ENCODE measurements at regions not wholly inside any gene's neighbourhood (a gene's known extent, or its start where the extent isn't known, plus 50 kb on each side); places are given as distances from the start of the nearest gene placed in this dataset.

- TF ChIP-seq CTCF (IDR thresholded peaks at IDR 0.05) (no peak), POLR2A (IDR thresholded peaks at IDR 0.05) (no peak)
Observed at GRCh38 chr7:136251826-136252225, 274.7 kb upstream of the MTPN start.
